Heart right ventricle (tissue), 16 donors: ENCODE measurements at regions not wholly inside any gene's neighbourhood (a gene's known extent, or its start where the extent isn't known, plus 50 kb on each side); places are given as distances from the start of the nearest gene placed in this dataset.

Experiments used
- ATAC-seq, 8 donors: fragments of 200-7000 bp; cut with Tn5 transposase; one replicate each; pipeline ENCODE4 v1.9.1; 2020; ENCODE audit warnings: mild to moderate bottlenecking in 8 of 8, moderate library complexity in 8 of 8, moderate number of reproducible peaks in 1 of 8
- DNase-seq, 2 donors: peaks; one replicate each; pipeline ENCODE4 v3.0.0-alpha.2; 2020
- H3K27ac ChIP-seq, 10 donors: fragments of 200-600 bp; sonication (generic) in 2 of 10; one replicate each; pipeline versions ENCODE4 v1.5.0 to v1.8.0; 2020 to 2022; ENCODE audit warnings: mild to moderate bottlenecking in 3 of 10
- H3K27me3 ChIP-seq, 7 donors: fragments of 200-600 bp; one replicate each; pipeline ENCODE4 v1.8.0; 2021 to 2022; ENCODE audit warnings: mild to moderate bottlenecking in 2 of 7
- H3K36me3 ChIP-seq, 9 donors: fragments of 200-600 bp; sonication (generic) in 1 of 9; one replicate each; pipeline versions ENCODE4 v1.5.0 to v1.8.0; 2020 to 2022; ENCODE audit warnings: mild to moderate bottlenecking in 2 of 9
- H3K4me1 ChIP-seq, 9 donors: fragments of 200-600 bp; sonication (generic) in 1 of 9; one replicate each; pipeline versions ENCODE4 v1.5.0 to v1.8.0; 2020 to 2022; ENCODE audit warnings: mild to moderate bottlenecking in 4 of 9
- H3K4me3 ChIP-seq, 10 donors: fragments of 200-600 bp; sonication (generic) in 2 of 10; one replicate each; pipeline versions ENCODE4 v1.5.0 to v1.8.0; 2020 to 2022; ENCODE audit warnings: mild to moderate bottlenecking in 7 of 10, moderate library complexity in 2 of 10
- H3K9me3 ChIP-seq, 11 donors: fragments of 200-600 bp in 10 of 11; sonication (generic) in 2 of 11; one replicate each; pipeline versions ENCODE4 v1.5.0 to v1.8.0; 2013 to 2022; ENCODE audit warnings: mild to moderate bottlenecking in 2 of 11, control low read depth in 1 of 11, moderate library complexity in 1 of 11
- CTCF ChIP-seq, 9 donors: fragments of 200-600 bp; sonication (generic) in 2 of 9; IDR thresholded peaks; one replicate each; pipeline versions ENCODE4 v1.5.0 to v1.8.0; 2021 to 2022; ENCODE audit warnings: antibody characterized with exemption in 9 of 9, mild to moderate bottlenecking in 5 of 9, moderate library complexity in 1 of 9
- WGBS, 2 donors: extraction: QIAGEN DNeasy Blood & Tissue Kit; methylation state at CpG; one replicate each; pipeline ENCODE4 v1.1.7; 2013; ENCODE audit warnings: inconsistent platforms in 1 of 2; 5-methylcytosine and 5-hydroxymethylcytosine counted together
- intact Hi-C, 10 donors: fragments of 100-400 bp; cut with DNase I; formaldehyde crosslinking; loops; one replicate each; pipeline versions ENCODE4 v1.11.1 to v1.14.2; 2022
- donor health status: Arrhythmogenic right ventricular cardiomyopathy.
- donor health status: ischemic (EF 13 %, LVEDD 7.1; RV severe dilation, severe dysfunction).
- donor health status: healthy with polysubstance abuse.
- donor health status: DM: no; HTN: yes; CAD: no.
- donor health status: DM: no; HTN: no; CAD: no.
- donor health status: ischemic (EF 25% LVEDD 6.9; RV normal size, moderate dysfunction).
- donor health status: ischemic (EF 25% LVEDD 5.7; RV mildly dilated, moderate dysfunction).
- donor health status: healthy.
- donor health status: DM: yes; HTN: yes; CAD: no.
- donor health status: Ischemic cardiomyopathy.
- donor health status: ischemic (EF 35%, LVEDD 5.7; RV mildly dilated, moderate dysfunction).
- donor health status: nonischemic (EF 11% LVEDD 7.7; RV severe dilation, severe dysfunction).
- donor health status: DM: yes; HTN: yes; CAD: no.
- donor health status: PGD.
- donor health status: ischemic (EF 29% LVEDD 5.4; RV normal size, mild dysfunction).
- donor health status: nonischemic (EF 23%, LVEDD 6.1; RV moderate dilation, normal function).

GRCh38 chr1:38250356-38250755 is 203.8 kb upstream of the POU3F1 start:
- no peak for TF ChIP-seq CTCF (IDR thresholded peaks at IDR 0.05)
- Histone ChIP-seq H3K4me3 (no peak overlapping the region), H3K36me3 (no peaks in the 10 kb centered on the region), H3K27me3 (peaks cover 0 to 50% (median 17%) of the 10 kb centered on the region in 7 donors), H3K27ac (no peak overlapping the region), H3K9me3 (peaks cover 0 to 5% (median 0%) of the 10 kb centered on the region in 11 donors), H3K4me1 (peaks cover 0 to 14% (median 3%) of the 10 kb centered on the region in 9 donors)
- ATAC-seq (no peak), DNase-seq (no peak)
- 78 to 89% methylated on average over 3 of the region's 3 CpGs for WGBS, 2 donors
- intact Hi-C loops: no loop called here

DNA sequence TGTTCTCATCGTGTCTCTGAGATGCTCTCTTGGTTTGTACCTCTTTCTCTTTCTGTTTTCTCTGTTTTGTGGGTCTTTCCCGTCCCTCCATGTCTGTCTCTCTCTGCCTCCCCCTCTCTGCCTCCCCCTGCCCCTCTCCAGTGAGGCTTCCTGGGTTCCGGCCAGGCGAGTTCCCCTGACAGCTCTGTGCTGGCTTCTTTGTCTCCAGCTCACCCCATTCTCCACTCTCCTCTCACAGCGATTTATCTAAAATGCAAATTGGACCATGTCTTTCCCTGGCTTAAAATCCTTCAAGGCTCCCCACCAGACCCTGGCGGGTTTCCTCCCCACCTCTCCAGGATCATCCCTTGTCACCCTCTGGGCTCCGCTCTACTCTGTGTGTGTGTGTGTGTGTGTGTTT is 202.4 kb upstream of the POU3F1 start:
- H3K9me3 ChIP-seq: no peaks in the 10 kb centered on the region
- intact Hi-C loops: no loop called here
- TF ChIP-seq CTCF (IDR thresholded peaks at IDR 0.05): no peak
- DNase-seq (no peak), ATAC-seq (no peak)
- WGBS, 2 donors: 61 to 74% methylated on average over 7 of the region's 7 CpGs
- H3K4me3 ChIP-seq: no peak overlapping the region
- H3K27ac ChIP-seq: no peak overlapping the region
- H3K36me3 ChIP-seq: no peaks in the 10 kb centered on the region
- H3K4me1 ChIP-seq: peaks cover 0 to 14% (median 3%) of the 10 kb centered on the region in 9 donors
- peaks cover 0 to 41% (median 14%) of the 10 kb centered on the region in 7 donors for H3K27me3 ChIP-seq

DNA sequence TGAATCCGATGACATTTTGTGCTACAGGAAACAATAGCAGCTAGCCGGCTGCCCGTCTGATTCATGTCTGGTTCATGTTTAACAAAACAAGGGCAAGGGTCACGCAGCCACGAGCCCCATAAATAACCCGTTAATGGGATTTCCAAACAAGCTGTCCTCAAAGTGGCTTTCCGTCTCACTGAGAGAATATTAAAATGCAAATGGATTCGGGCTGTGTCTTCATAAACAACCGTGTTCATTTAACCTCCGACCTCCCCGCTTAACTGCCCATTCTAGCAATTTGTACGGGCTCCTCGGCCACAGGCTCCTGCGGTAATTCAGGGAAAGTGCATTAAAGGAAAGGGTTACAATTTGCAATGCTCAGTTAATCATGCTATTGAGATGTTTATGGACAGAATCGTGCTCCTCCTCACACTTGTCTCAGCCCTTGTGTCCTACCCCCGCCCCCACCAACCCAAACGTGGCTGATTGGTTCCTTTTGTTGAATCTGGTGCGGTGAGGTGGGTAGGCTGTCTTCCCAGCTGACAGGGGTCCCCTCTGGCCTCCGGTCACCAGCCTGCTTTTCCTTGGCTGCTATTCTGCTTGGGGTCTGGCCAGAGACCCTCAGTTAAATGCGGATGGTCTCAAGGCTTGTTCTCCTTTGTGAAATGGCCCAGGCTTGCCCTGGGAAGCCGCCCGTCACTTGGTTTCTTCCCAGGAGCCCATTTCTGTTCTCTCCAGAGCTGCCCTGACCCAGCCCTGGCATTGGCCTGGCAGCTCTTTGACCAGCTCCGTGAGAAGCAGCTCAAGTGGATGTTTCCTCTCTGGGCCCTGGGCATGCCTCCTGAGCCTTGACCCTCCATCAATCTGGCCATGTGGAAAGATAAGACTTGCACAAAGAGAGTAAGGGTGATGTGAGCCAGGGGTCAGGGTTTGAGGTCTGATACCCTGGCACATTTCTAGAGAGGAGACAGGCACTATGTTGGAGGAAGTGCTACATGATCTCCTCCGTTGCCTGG is 200.7 kb upstream of the POU3F1 start:
- Histone ChIP-seq H3K4me1 (peaks cover 0 to 14% (median 3%) of the 10 kb centered on the region in 9 donors), H3K4me3 (no peak overlapping the region), H3K27ac (no peak overlapping the region), H3K27me3 (peaks cover 0 to 34% (median 14%) of the 10 kb centered on the region in 7 donors), H3K9me3 (no peaks in the 10 kb centered on the region), H3K36me3 (no peaks in the 10 kb centered on the region)
- WGBS, 2 donors: 58 to 59% methylated on average over 24 of the region's 24 CpGs
- TF ChIP-seq CTCF (IDR thresholded peaks at IDR 0.05): no peak
- ATAC-seq (no peak), DNase-seq (no peak)
- intact Hi-C loops: no loop called here

GRCh38 chr1:38244218-38244845 is 197.7 kb upstream of the POU3F1 start:
- no peak overlapping the region for H3K4me3 ChIP-seq
- peaks cover 0 to 14% (median 3%) of the 10 kb centered on the region in 9 donors for H3K4me1 ChIP-seq
- 63 to 79% methylated on average over 14 of the region's 14 CpGs for WGBS, 2 donors
- TF ChIP-seq CTCF (IDR thresholded peaks at IDR 0.05): no peak
- H3K36me3 ChIP-seq: no peaks in the 10 kb centered on the region
- H3K27me3 ChIP-seq: peaks cover 0 to 19% (median 5%) of the 10 kb centered on the region in 7 donors
- H3K27ac ChIP-seq: no peak overlapping the region
- ATAC-seq (no peak), DNase-seq (no peak)
- intact Hi-C loops: no loop called here
- H3K9me3 ChIP-seq: no peaks in the 10 kb centered on the region
